HCT116 (cell line): ENCODE measurements at regions not wholly inside any gene's neighbourhood (a gene's known extent, or its start where the extent isn't known, plus 50 kb on each side); places are given as distances from the start of the nearest gene placed in this dataset.

Source experiments
- ATAC-seq: fragments of 200-7000 bp; cut with Tn5 transposase; 2 replicates; pipeline ENCODE4 v1.9.1; 2020; ENCODE audit warnings: mild to moderate bottlenecking, moderate library complexity
- BruUV-seq: library from RNA; stranded (reverse); fragments of 400-500 nt; replicated peaks from 2 replicates; lab custom pipeline; 2021; lab: Mats Ljungman, UMichigan
- CTCF ChIA-PET: fragments of 300-600 bp; sonication (Branson Sonifier 250); formaldehyde crosslinking; loops from one replicate; lab custom pipeline; 2021; ENCODE audit warnings: antibody characterized with exemption; lab: Charles Lee
- POLR2A ChIA-PET: fragments of 300-600, 350-600 bp; sonication (Branson Sonifier 250); formaldehyde crosslinking; loops from one replicate; lab custom pipeline; 2021; ENCODE audit warnings: antibody characterized with exemption; lab: Charles Lee
- RAD21 ChIA-PET, 2 experiments: fragments of 300-600 bp; sonication (Branson Sonifier 250); formaldehyde crosslinking; loops; one replicate each; lab custom pipeline; 2023; ENCODE audit warnings: low total read pairs in 2 of 2; ENCODE audit not compliant: uncharacterized antibody in 2 of 2, unreplicated experiment in 2 of 2, low non-redundant PET in 1 of 2; lab: Charles Lee
- DNase-seq: peaks from one replicate; pipeline ENCODE4 v3.0.0-alpha.2; 2010; ENCODE audit warnings: low read depth, low spot score
- H2AFZ ChIP-seq: fragments of 200-600 bp; shearing (Covaris generic), sonication (generic); 2 replicates; pipeline ENCODE4 v1.6.1; 2017; ENCODE audit warnings: low read depth, mixed run types, mixed read lengths, antibody characterized with exemption, low read length; ENCODE audit not compliant: poor library complexity, severe bottlenecking
- H3K27ac ChIP-seq: 2 replicates; pipeline ENCODE4 v1.5.1; 2012; ENCODE audit warnings: low read depth, low read length
- H3K27me3 ChIP-seq: fragments of 200-600 bp; sonication (generic); 2 replicates; pipeline ENCODE4 v1.6.1; 2016; ENCODE audit warnings: mixed run types, low read length, mixed read lengths; ENCODE audit not compliant: insufficient read depth
- H3K36me3 ChIP-seq, 2 experiments: fragments of 200-500 bp in 1 of 2; fragments of 200-600 bp in 1 of 2; sonication (Bioruptor generic) in 1 of 2; sonication (generic) in 1 of 2; 2 replicates each; pipeline versions ENCODE4 v1.5.1 to v1.6.1; 2014 to 2016; ENCODE audit warnings: low read length in 2 of 2, inconsistent platforms in 1 of 2, mixed read lengths in 1 of 2, mixed run types in 1 of 2; ENCODE audit not compliant: insufficient read depth in 2 of 2, control insufficient read depth in 1 of 2
- H3K4me1 ChIP-seq, 2 experiments: fragments of 200-600 bp in 1 of 2; sonication (generic) in 1 of 2; 2 replicates each; pipeline versions ENCODE4 v1.5.1 to v1.6.1; 2012 to 2017; ENCODE audit warnings: low read length in 2 of 2, inconsistent platforms in 1 of 2, mild to moderate bottlenecking in 1 of 2, mixed read lengths in 1 of 2, mixed run types in 1 of 2, moderate library complexity in 1 of 2; ENCODE audit not compliant: insufficient read depth in 2 of 2, control insufficient read depth in 1 of 2
- H3K4me2 ChIP-seq: fragments of 200-600 bp; sonication (generic); 2 replicates; pipeline ENCODE4 v1.6.1; 2017; ENCODE audit warnings: mixed run types, low read length, mixed read lengths
- H3K4me3 ChIP-seq, 2 experiments: fragments of 200-600 bp in 1 of 2; sonication (generic) in 1 of 2; replicated peaks in 1 of 2; 2 replicates each; pipeline ENCODE4 v1.5.1; 2011 to 2016; ENCODE audit warnings: low read length in 2 of 2, control low read depth in 1 of 2, low read depth in 1 of 2, mild to moderate bottlenecking in 1 of 2, mixed read lengths in 1 of 2, mixed run types in 1 of 2
- H3K79me2 ChIP-seq: fragments of 200-600 bp; sonication (generic); 2 replicates; pipeline ENCODE4 v1.6.1; 2017; ENCODE audit warnings: mild to moderate bottlenecking, mixed run types, low read length, moderate library complexity, mixed read lengths; ENCODE audit not compliant: insufficient read depth
- H3K9ac ChIP-seq: fragments of 200-600 bp; sonication (generic); 2 replicates; pipeline ENCODE4 v1.6.1; 2016; ENCODE audit warnings: low read length, mixed read lengths
- H3K9me2 ChIP-seq: fragments of 200-600 bp; sonication (generic), shearing (Covaris generic); 2 replicates; pipeline ENCODE4 v1.6.1; 2017; ENCODE audit warnings: mixed run types, mild to moderate bottlenecking, moderate library complexity; ENCODE audit not compliant: insufficient read depth
- H3K9me3 ChIP-seq, 2 experiments: fragments of 200-500 bp in 1 of 2; fragments of 200-600 bp in 1 of 2; sonication (Bioruptor generic) in 1 of 2; sonication (generic) in 1 of 2; 2 replicates each; pipeline ENCODE4 v1.6.1; 2014 to 2017; ENCODE audit warnings: low read length in 2 of 2, mixed read lengths in 2 of 2, inconsistent platforms in 1 of 2, low read depth in 1 of 2, mild to moderate bottlenecking in 1 of 2, mixed run types in 1 of 2, moderate library complexity in 1 of 2; ENCODE audit not compliant: control insufficient read depth in 1 of 2, insufficient read depth in 1 of 2
- H4K20me1 ChIP-seq: fragments of 200-600 bp; sonication (generic), shearing (Covaris generic); 2 replicates; pipeline ENCODE4 v1.6.1; 2017; ENCODE audit warnings: mixed run types, mild to moderate bottlenecking, moderate library complexity; ENCODE audit not compliant: insufficient read depth
- ATF3 ChIP-seq: IDR thresholded peaks from 2 replicates; pipeline ENCODE4 v1.6.1; 2012
- CBX3 ChIP-seq: IDR thresholded peaks from 2 replicates; pipeline ENCODE4 v1.6.1; 2012; ENCODE audit warnings: low read depth
- EZH2 ChIP-seq: fragments of 200-600 bp; sonication (generic); IDR thresholded peaks from 2 replicates; pipeline ENCODE4 v1.6.1; 2017; ENCODE audit warnings: antibody characterized with exemption, mixed run types
- MAX ChIP-seq: IDR thresholded peaks from 2 replicates; pipeline ENCODE4 v1.6.1; 2012
- POLR2A ChIP-seq: IDR thresholded peaks from 2 replicates; pipeline ENCODE4 v1.7.0; 2011; ENCODE audit warnings: borderline replicate concordance; ENCODE audit not compliant: insufficient read depth, insufficient read length; ENCODE audit errors: extremely low read depth
- RAD21 ChIP-seq: IDR thresholded peaks from 2 replicates; pipeline ENCODE4 v1.6.1; 2012; ENCODE audit warnings: low read depth, mild to moderate bottlenecking
- SIN3A ChIP-seq: IDR thresholded peaks from 2 replicates; pipeline ENCODE4 v1.6.1; 2012; ENCODE audit warnings: low read depth
- SP1 ChIP-seq: IDR thresholded peaks from 2 replicates; pipeline ENCODE4 v1.6.1; 2012; ENCODE audit warnings: low read depth
- SRF ChIP-seq: IDR thresholded peaks from 2 replicates; pipeline ENCODE4 v1.6.1; 2012; ENCODE audit warnings: low read depth
- TCF7L2 ChIP-seq: IDR thresholded peaks from 2 replicates; pipeline ENCODE4 v1.7.0; 2011; ENCODE audit warnings: borderline replicate concordance, inconsistent platforms; ENCODE audit not compliant: insufficient read depth, insufficient read length; ENCODE audit errors: extremely low read depth
- ZBTB33 ChIP-seq: IDR thresholded peaks from 2 replicates; pipeline ENCODE4 v1.6.1; 2011; ENCODE audit warnings: mild to moderate bottlenecking, low read length, moderate library complexity; ENCODE audit not compliant: insufficient replicate concordance; ENCODE audit errors: extremely low read depth
- ZFX ChIP-seq: fragments of 450-650 bp; IDR thresholded peaks from 2 replicates; pipeline ENCODE4 v1.6.1; 2017
- ZNF274 ChIP-seq: fragments of 200-500 bp; sonication (Bioruptor generic); IDR thresholded peaks from 2 replicates; pipeline ENCODE4 v1.6.1; 2014; ENCODE audit warnings: mild to moderate bottlenecking, low read depth, low read length, inconsistent platforms
- intact Hi-C: fragments of 100-400 bp; cut with micrococcal nuclease; formaldehyde crosslinking; loops from 2 replicates; pipeline ENCODE4 v1.10.0; 2022

GRCh38 chr4:36884151-36884550 is 360.4 kb upstream of the NWD2 start:
- RAD21 ChIA-PET = no interaction called here
- no peak for TF ChIP-seq ZNF274
- no peak for TF ChIP-seq ZBTB33

GRCh38 chr4:36891971-36892370 is 352.6 kb upstream of the NWD2 start:
- intact Hi-C loops = no loop called here
- no TSS peak for BruUV-seq
- RAD21 ChIA-PET = no interaction called here

More at GRCh38 chr4:36884151-36884550, 360.4 kb upstream of the NWD2 start:
- Histone ChIP-seq H3K36me3 (no peaks in the 10 kb centered on the region), H4K20me1 (no peaks in the 10 kb centered on the region; the same call in 1 of the 2 replicates), H2AFZ (no peak overlapping the region), H3K27ac (no peak overlapping the region), H3K4me2 (no peak overlapping the region), H3K4me1 (no peaks in the 10 kb centered on the region), H3K9ac (no peak overlapping the region), H3K9me3 (no peaks in the 10 kb centered on the region), H3K4me3 (no peak overlapping the region), H3K79me2 (no peaks in the 10 kb centered on the region), H3K9me2 (no peaks in the 10 kb centered on the region), H3K27me3 (no peaks in the 10 kb centered on the region)
- DNase-seq (no peak), ATAC-seq (no peak)
- ChIA-PET POLR2A (no interaction called here), CTCF (no interaction called here)
- intact Hi-C loops = no loop called here
- BruUV-seq = no TSS peak

More at GRCh38 chr4:36891971-36892370, 352.6 kb upstream of the NWD2 start:
- Histone ChIP-seq H3K4me3 (no peak overlapping the region), H4K20me1 (no peaks in the 10 kb centered on the region), H3K36me3 (no peaks in the 10 kb centered on the region), H3K9ac (no peak overlapping the region), H3K9me2 (no peaks in the 10 kb centered on the region), H3K79me2 (no peaks in the 10 kb centered on the region), H3K27ac (no peak overlapping the region), H3K27me3 (no peaks in the 10 kb centered on the region), H3K4me1 (no peaks in the 10 kb centered on the region), H2AFZ (no peak overlapping the region), H3K9me3 (no peaks in the 10 kb centered on the region), H3K4me2 (no peak overlapping the region)
- ATAC-seq (no peak), DNase-seq (no peak)
- CTCF ChIA-PET = no interaction called here
- POLR2A ChIA-PET = no interaction called here
- TF ChIP-seq SRF = no peak
- no peak for TF ChIP-seq POLR2A
- no peak for TF ChIP-seq SP1
- TF ChIP-seq ZFX = no peak
- no peak for TF ChIP-seq ZNF274
- no peak for TF ChIP-seq TCF7L2
- TF ChIP-seq EZH2 = no peak
- TF ChIP-seq SIN3A = no peak
- no peak for TF ChIP-seq CBX3
- TF ChIP-seq RAD21 = no peak
- TF ChIP-seq ZBTB33 = no peak
- TF ChIP-seq ATF3 = no peak
- no peak for TF ChIP-seq MAX
